G401.6 (cell line): ENCODE measurements at regions not wholly inside any gene's neighbourhood (a gene's known extent, or its start where the extent isn't known, plus 50 kb on each side); places are given as distances from the start of the nearest gene placed in this dataset.
"Not testable (repeated sequence)": the region's sequence is repeated elsewhere in the genome, so short reads cannot be mapped to it uniquely, and the experiment has no call there.

ENCODE experiments used
- FAIRE-seq: peaks from 2 replicates; lab custom pipeline; 2012; peaks lifted over from hg19 to GRCh38; lab: Jason Lieb, UNC

GRCh38 chrX:34270434-34270833 lies 138.3 kb upstream of the FAM47A start:
- FAIRE-seq: no peak

- no peak for FAIRE-seq
Measured at GRCh38 chrX:34238896-34239295, 106.8 kb upstream of the FAM47A start.

- not testable (repeated sequence) for FAIRE-seq
Measured at GRCh38 chrX:34230156-34230555, 98.0 kb upstream of the FAM47A start.

- FAIRE-seq: no peak
Measured at GRCh38 chrX:34227804-34228203, 95.7 kb upstream of the FAM47A start.

- FAIRE-seq: no peak
Measured at GRCh38 chrX:34223574-34223973, 91.5 kb upstream of the FAM47A start.

GRCh38 chrX:34218063-34218462 lies 85.9 kb upstream of the FAM47A start:
- no peak for FAIRE-seq

- no peak for FAIRE-seq
Measured at GRCh38 chrX:34197946-34198345, 65.8 kb upstream of the FAM47A start.
